ENCODE measurements at regions not wholly inside any gene's neighbourhood (a gene's known extent, or its start where the extent isn't known, plus 50 kb on each side); places are given as distances from the start of the nearest gene placed in this dataset.
A peak's percentile ranks its signal among the peaks of the same experiment; 100 is the strongest.

DNA sequence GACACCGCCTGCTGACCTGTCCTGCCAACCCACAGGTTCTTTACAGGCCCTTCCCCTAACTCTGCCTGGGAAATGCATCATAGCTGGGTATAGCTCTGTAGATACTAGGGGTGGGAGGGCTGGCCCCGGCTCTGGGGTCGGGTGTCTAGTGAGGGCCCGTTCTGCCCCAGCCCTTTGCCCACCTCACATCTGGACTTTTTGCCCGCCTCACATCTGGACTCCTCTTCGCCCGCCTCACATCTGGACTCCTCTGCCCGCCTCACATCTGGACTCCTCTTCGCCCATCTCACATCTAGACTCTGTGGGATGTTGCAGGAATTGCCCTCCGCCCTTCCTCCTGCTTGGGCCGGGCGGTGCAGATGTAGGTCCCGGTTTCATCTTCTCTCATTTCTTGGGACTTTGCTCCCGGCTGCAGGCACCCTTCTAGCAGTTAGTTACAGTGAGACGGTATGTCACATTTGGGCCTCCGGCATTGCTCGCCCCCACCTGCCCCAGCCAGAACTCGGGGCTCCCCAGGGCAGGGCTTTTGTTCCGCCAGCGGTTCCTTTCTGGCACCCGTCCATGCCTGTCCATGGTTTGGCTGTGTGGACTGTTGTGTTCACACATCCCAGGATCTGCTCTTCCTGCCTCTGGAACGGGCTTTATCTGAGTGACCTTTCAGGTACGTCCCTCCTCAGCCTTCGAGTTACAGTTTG, 1153.7 kb downstream of the BRD1 start:
- no peak for DNase-seq (ENCODE audit: low read depth)

DNA sequence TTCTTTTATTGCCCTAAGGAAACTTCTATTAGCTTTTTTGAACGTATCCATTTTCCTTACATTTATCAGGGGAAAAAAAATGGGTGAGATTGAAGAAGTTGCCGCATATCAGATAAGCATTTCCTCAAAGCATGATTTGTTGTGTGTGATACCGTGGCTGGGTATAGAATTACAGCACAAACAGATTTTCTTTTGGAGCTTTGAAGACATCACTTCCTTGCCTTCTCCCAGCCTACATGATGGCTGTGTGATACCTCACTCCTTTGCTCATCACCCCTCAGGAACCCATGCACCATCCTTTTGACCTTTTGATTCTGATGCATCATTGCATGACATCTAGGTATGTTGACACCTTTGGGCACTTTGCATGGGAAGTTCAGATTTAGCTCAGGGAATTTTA, 1155.3 kb downstream of the BRD1 start:
- DNase-seq (ENCODE audit: low read depth) = no peak

DNA sequence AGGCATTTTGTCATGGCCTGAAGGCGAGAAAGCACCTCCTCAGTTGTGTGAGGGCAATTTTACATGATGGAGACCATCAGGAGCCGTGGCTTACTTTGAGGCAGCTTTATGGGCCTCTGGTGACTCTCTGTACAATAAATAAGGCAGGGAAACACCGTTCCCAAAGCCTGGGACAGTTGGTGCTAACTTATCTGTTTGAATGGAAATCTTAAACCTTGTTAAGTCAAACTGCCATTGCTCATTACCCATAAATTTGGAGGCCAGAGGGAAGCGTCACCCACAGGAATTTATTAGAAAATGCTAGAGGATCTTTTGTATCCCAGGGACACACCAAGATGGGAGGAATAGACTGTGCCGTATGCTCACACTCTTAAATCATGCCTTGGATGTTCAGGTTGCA, 1156.9 kb downstream of the BRD1 start:
- DNase-seq (ENCODE audit: low read depth) = no peak

DNA sequence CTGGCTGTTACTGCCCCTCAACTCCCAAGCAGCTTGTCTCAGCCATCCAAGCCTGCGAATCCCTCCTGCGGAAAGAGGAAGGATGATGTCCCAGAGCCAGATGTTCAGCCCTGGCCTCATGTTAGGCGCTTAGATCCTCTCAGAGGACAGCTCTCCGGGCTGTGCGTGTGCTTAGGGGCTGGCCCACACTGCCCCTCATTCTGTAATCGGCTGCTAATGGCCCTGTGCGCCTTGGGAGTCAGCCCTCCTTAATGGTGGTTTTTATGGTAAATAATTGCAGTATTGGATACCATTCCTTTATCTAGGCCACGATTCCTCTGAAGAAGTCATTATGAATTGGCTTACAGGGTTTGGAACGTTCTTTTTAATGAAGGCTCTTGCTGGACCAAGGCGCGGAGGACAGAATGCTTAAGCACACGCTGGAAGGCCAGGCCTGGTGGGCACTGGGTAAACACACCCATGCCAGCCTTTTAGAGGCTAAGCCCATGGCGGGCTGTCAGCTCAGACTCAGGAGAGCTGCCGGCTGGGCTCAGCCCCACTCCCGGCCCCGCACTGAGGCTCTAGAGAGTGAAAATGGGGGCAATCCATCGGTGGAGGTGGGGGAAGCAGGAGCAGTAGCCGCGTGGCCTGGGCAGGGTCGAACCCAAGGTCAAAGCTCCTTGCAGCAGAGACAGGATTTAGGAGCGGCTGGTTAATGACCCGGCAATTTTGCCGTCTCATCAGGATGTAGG, 1157.5 kb downstream of the BRD1 start:
- DNase-seq (ENCODE audit: low read depth) = no peak

DNA sequence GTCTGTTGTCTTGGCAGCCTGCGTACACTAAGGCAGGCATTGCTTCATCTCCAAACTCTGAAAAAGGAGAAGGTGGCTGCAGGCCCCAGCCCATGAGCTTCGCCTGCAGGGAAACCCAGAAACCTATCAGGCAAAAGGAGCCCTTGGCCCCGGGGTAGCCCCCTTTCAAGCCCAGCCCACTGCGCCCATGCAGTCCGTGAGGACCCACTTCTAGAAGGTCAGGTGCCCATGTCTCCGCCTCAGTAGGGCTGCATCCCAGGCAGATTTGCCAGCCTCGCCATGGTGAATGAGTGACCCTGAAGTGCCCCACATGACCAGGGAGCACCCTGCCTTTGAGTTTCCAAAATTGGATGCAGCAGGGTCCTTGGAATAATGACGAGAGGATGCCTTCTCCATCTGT, 1158.4 kb downstream of the BRD1 start:
- DNase-seq (ENCODE audit: low read depth) = no peak

DNA sequence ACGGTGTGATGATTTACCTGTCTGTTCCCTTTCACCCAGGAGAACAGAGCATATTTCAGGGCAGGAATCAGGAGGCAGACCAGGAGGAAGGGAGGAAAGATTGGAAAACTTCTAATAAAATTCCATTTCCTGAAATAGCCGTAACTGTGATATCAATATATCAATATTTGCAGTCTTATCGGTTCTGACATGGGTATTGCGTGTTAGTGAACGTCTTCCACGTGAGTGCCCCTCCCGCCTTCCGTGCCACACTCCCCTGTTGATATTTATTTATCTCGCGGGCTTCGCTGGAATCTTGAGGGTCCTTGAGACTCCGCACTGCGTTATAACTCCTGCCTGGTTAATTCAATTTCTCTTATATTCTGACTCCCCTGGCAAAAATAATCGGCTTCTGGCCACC, 1160.4 kb downstream of the BRD1 start:
- no peak for DNase-seq (ENCODE audit: low read depth)

DNA sequence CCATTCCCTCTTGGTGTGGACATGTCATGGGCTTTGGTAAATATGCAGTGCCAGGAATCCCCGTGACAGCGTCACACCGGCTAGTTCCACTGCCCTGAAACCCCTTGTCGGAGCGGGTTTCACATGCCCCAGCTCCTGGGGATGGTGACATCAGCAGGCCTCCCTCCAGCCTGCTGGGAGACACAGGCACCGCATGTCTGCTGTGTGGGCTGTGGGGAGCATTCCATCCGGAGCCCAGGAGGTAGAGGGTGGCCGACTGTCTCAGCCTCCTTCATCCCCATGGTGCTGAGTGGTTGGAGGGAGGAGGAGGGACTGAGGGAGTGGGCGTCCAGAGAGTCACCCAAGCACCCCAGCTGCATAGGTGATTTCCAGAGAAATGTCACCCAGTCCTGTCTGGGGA, 1161.1 kb downstream of the BRD1 start:
- DNase-seq (ENCODE audit: low read depth) = no peak

DNA sequence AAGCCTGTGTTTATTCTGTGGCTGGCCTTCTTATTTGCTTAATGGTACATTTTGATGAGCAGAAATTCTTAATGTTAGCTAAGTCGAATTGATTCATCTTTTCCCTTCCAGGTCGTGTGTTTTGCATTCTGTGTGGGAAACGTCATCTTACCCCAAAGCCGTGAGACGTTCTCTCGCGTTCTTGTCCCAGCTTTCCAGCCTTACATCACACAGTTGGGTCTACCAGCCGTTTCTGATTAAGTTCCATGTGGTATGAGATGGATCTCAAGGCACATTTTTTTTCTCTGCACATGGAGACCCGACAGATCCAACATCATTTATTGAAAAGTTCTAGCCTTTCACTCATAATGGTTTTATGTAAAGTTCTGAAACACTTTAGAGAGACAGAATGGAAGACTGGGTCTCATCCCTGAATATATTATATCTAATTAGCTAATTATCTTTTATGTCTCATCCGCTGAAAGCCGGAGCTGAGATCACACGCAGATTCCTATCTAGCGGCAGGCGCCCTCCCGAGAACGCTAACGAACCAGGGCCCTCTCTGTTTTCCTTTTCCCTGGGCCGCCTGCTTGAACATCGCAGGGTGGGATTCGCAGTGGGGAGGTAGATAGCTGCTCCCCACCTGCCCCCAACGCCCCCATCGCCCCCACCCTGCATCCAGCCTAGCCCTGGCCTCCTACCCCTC, 1162.2 kb downstream of the BRD1 start:
- DNase-seq (ENCODE audit: low read depth) = peak; percentile 9

DNA sequence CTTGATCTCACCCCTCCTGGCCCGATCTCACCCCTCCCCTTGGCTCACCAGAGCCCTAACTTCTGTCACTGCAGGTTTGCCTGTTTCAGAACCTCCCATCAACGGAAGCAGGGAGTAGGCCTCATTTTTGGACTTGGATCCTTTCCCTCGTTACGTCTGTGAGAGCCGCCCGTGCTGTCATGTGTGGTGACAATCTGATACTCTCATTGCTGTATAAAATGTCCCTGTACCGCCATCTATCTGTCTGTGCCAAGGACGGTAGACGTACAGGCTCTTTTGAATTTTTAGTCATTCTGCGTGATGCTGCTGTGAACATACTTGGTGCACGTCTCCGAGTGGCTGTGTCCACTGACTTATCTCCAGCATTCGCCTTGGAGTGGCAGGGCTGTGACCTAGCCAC, 1163.1 kb downstream of the BRD1 start:
- no peak for DNase-seq (ENCODE audit: low read depth)

DNA sequence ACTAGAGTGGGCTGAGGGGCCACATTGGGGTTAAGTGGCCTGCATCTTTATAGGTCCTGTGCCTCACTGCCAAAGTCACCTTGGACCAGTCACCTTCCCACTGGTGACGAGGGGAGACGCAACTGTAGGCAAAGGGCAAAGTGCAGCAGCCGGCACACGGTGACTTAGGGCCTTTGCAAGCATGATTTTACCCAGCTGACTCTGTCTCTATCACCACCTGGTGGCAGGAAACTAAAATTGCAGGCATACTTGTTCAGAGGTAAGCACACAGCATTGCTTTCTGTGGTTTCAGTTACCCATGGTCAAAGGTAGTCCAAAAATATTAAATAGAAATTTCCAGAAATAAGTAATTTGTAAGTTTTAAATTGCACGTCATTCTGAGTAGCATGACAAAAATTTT, 1164.4 kb downstream of the BRD1 start:
- DNase-seq (ENCODE audit: low read depth) = no peak

DNA sequence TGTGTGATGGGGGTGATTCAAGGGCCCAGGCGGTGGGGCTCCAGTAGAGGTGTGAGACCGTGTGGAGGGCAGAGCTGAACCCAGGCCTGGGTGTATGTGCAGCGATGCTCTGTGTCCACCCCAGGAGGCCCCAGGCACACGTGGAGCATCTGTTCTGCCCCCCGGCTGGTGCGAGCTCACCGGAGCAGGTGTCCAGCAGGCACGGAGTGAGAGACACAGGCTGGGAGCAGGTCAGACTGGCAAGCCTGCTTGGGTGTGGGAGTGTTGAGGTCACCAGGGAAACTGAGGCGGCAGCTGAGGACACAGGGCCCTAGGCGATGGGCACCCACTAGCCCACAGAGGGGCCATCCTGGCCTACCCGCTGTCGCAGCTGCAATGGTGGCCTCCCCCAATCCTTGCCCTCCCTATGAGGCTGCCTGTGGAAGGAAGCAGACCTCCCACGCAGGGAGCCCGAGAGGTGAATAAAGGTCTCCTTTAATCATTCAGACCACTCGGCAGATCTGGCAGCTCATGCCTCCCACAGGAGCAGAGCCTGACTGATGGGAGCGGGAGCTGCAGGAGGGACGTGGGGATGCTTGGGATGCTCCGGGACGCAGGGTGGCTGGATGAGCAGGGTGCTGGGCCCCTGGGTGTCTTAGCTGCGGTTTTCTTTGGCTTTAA, 1165.1 kb downstream of the BRD1 start:
- no peak for DNase-seq (ENCODE audit: low read depth)

DNA sequence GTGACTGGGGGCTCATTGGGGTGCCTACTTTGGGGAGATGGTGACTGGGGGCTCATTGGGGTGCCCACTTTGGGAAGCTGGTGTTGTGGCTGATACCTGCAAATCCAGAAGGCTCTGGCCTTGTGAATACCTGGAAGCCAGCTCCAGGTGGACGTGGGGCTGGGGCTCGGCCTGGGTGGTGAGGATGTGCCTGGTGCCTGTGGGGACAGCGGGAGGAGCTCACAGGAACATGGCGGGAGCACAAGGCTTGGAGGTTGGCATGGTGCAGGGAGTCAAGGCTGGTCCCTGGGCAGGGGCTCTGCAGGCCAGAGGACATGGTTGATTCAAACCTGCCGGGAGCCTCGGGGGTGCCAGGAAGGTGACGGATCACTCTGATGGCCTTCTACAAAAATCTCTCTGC, 1165.7 kb downstream of the BRD1 start:
- no peak for DNase-seq (ENCODE audit: low read depth)

DNA sequence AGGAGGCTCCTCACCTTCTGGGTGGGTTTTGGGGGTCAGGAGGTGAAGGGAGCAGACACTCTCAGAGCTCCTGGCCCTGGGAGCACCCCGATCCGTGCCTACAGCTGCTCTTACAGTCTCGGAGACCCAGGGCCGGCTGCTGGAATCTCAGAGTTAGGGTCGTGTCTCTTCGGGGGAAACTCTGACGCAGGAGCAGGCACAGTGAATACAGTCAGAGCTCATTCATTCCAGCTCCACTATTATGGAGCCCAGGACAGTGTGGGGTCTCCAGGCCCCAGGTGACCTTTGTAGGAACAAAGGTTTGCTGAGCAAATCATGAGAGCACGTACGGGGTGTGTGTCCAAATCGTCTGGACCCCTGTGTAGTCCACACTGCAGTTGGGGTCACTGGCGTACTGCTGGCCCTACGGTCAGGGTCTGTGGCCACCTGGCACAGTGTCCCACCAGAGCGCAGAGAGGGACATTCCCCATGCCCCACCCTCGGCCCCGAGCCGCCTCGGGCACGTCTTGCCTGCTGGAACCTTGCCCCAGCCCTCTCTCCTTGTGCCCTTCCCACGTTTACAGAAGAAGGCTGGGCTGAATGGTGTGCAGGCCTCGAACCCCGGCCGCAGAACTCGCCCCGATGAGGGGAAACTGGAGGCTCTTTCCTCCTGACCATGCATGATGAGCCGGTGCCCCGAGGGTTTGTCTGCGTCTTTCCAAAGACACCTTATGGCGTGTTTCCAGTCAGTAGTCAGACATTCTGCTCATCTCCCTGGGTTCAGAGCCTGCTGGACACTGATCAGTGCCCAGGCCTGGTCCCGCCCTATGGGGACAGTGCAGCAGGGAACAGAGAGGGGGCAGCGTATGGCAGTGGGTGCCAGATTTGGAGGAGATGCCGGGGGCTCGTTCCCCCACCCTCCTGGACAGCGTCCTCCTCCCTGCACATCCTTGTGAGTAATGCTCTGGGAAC, 1166.6 kb downstream of the BRD1 start:
- no peak for DNase-seq (ENCODE audit: low read depth)

DNA sequence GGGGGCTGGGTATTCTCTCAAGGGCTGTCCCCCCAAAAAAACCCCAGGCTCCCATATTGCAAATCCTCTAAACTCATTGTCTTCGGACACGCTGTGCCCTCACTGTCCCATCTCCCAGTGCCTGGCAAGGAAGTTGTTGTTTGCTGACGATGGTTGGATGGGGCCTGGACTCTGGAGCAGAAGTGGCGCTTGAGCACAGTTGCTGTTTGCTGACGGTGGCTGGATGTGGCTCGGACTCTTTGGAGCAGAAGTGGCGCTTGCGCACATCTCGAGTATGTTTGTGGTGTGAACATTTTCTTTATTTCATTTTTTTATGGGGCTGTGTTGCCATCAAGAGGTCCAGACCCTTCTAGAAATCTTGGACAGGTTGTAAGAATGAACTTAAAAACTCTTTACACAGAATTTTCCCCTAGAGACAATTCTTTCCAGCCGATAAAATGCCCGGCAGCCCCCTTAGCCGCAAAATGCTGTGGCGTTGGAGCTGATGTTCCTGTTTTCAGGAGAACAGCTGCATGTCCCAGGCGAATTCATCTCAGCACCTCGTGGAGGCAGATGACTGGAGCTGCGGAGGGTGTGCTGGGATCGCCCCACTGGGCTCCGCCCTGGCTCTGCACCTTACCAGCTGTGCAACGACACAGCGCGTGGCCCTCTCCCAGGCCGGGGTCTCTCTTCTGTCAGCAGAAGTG, 1167.4 kb downstream of the BRD1 start:
- DNase-seq (ENCODE audit: low read depth) = no peak

DNA sequence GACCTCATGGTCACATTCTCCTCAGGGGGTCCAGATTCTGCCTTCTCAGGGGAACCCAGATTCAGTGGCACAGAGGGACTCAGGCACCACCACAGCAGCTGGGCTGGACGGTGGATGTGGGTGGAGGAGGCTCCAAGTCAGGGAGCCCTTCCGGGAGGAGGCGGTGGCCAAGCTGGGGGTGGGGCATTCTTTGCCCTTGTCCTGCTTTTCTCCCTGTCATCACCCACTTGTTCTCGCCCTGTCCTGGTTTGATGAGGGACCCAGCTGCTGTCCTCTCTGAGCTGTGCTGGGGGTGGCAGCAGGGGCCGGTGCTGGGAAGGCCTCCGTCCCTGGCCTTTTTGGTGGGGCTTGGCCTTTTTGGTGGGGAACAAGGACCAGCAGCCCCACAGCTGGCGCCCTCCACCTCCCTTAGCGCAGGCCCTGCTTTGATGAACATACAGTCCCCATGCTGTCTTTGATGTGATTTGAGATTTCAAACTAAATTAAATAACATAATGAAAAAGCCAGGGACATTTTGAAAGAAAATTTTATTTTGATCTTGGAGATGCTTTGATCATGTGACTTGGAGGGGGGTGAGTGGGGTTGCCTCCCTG, 1168.2 kb downstream of the BRD1 start:
- DNase-seq (ENCODE audit: low read depth) = no peak

DNA sequence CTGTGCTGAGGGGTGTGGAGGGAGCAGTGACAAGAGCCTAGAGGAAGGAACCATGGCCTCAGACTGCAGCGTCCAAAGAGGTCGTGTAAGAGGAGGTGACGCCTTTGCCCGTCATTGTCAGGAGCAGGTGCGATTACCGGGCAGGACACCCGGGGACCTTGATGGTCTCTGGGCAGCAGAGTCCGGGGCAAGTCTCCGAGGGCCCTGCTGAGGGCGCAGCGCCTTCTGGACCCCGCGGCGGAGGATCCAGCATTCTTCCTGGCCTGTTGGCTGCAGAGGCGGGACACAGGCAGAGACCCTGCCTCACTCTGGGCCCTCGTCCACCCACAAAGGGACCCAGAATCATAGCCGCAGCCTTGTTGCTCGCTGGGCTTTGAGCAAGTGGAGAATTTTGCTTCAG, 1168.8 kb downstream of the BRD1 start:
- DNase-seq (ENCODE audit: low read depth) = no peak

DNA sequence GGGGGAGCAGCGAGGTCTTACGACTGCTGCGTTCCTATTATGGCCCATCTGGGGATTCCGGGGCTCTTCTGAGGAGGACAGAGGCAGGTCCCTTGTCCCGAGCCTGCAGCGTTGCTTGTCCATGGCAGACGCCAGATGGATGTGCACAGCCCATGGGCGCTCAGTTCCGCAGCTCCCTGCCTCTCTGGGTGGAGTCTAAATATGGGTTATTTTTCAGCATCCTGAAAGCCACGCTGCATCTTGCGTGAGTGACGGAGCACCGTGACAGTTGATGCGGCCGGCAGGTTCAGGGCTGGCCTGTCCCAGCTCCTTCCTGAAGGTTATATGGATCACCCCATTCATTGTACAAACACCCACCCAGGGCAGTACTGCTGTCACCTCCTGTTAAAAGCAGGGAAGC, 1169.4 kb downstream of the BRD1 start:
- DNase-seq (ENCODE audit: low read depth) = no peak

DNA sequence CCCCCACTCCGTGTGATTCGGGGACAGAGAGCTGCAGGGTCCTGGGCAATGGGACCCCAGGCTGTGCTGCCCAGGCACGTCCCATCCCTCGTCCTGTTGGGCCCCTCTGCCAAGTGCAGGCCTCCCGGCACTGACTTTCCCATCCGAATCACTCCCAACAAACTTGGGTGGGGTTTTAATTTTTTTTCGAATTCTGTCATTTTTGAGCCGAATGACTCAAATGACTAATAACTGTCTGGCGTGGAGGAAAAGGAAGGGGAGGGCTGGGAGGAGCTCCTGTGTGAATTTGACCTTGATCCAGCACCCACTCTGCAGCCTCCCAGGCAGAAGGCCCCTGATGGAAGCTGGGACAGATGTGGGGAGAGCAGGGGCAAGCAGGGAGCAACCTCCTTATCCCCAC, 1173.2 kb downstream of the BRD1 start:
- no peak for DNase-seq (ENCODE audit: low read depth)

DNA sequence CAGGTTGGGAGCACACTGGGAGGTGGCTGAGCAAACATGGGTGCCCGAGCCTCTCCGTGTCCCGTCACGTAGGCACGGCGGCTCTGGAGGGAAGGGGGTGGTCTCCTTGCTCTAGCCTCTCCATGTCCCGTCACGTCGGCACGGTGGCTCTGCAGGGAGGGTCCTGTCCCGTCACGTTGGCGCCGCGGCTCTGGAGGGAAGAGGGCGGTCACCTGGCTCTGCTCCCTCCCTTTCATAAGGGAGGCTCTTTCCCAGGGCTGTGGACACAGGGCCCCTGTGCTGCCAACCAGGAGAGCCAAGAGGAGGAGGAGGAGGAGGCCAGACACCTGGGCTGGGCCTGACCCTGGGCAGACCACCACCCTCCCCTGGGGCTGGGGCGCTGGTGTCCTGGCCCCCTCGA, 1173.7 kb downstream of the BRD1 start:
- no peak for DNase-seq (ENCODE audit: low read depth)

DNA sequence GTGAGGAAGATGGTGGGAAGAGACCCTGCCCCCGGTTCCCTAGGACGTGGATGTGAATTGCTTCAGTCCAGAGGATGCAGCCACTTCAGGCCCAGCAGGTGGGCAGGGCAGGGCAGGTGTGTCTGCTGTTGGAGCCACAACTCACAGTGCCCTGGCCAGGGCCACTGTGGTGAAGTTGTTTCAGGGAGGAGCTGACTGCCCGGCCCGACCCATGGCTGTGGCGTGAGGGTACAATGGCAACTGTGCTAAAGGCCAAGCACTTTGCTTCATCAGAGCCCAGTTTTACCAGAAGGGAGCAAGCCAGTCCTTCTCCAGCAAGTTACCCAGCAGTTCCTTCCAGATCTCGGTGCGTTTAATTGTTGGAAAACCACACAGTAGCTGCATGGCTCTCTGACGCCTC, 1174.4 kb downstream of the BRD1 start:
- DNase-seq (ENCODE audit: low read depth) = no peak

DNA sequence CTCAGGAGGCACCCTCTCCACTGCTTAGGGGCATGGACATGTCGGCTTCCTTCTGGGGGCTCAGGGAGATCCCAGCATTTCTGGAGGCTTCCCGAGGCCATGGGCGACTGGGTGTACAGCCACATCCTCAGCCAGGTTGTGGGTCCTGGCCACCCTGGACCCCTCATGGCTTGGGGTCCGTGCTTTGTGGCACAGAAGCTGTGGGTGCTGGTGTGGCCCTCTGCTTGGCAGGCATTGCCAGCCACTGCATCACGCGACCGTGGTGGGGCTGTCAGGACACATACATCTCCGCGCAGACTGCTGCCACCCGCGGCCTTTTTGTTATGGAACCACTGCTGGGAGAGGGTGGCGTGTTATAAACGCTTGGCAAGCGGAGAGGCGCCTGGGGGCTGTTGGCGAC, 1174.9 kb downstream of the BRD1 start:
- no peak for DNase-seq (ENCODE audit: low read depth)
